NT2/D1 (cell line): ENCODE measurements at regions not wholly inside any gene's neighbourhood (a gene's known extent, or its start where the extent isn't known, plus 50 kb on each side); places are given as distances from the start of the nearest gene placed in this dataset.

Source experiments
- YY1 ChIP-seq: IDR thresholded peaks from 2 replicates; pipeline ENCODE4 v1.6.1; 2011; ENCODE audit not compliant: insufficient read length, insufficient read depth
- ZNF274 ChIP-seq: IDR thresholded peaks from 2 replicates; pipeline ENCODE4 v1.6.1; 2011; ENCODE audit warnings: mild to moderate bottlenecking, low read depth, low read length

DNA sequence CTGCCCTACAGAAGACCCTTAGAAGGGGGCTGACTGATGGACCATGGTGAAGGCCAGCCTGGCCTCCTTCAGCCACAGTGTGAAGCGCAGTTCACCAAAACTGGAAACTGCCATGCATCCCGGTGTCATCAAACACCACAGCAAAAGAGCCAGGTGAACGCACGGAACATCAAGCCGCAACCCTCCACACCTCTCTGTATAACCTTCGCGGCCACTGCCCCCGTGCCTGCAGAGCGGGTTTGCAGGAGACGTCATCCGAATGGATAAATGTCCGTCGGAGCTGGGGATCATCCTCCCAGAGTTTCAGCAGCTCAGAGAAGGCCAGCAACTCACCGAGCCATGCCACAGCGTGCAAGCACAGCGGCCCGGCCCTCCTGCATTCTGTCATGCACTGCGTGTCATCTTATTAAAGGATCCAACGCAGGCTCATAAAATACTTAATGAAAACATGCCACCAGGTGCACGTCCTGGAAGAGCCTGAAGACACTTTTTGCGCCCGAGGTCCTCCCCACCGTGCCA is 309.9 kb downstream of the BRD1 start:
- TF ChIP-seq ZNF274 (no peak), YY1 (no peak)
